Coronary artery (tissue), 2 donors: ENCODE measurements at regions not wholly inside any gene's neighbourhood (a gene's known extent, or its start where the extent isn't known, plus 50 kb on each side); places are given as distances from the start of the nearest gene placed in this dataset.

Experiments
- DNase-seq: peaks from one replicate; pipeline ENCODE4 v3.0.0-alpha.2; 2017; ENCODE audit warnings: low spot score
- H3K27ac ChIP-seq, 2 donors: fragments of 200-600 bp; sonication (generic); one replicate each; pipeline ENCODE4 v1.5.1; 2016 to 2019
- H3K4me3 ChIP-seq: fragments of 200-600 bp; sonication (generic); 2 replicates; pipeline ENCODE4 v1.5.1; 2016; ENCODE audit warnings: mild to moderate bottlenecking, moderate library complexity
- TF ChIP-seq, protein P1 (sequence below): fragments of 200-600 bp; sonication (generic); IDR thresholded peaks from one replicate; pipeline ENCODE4 v1.5.1; 2019; ENCODE audit warnings: antibody characterized with exemption

DNA sequence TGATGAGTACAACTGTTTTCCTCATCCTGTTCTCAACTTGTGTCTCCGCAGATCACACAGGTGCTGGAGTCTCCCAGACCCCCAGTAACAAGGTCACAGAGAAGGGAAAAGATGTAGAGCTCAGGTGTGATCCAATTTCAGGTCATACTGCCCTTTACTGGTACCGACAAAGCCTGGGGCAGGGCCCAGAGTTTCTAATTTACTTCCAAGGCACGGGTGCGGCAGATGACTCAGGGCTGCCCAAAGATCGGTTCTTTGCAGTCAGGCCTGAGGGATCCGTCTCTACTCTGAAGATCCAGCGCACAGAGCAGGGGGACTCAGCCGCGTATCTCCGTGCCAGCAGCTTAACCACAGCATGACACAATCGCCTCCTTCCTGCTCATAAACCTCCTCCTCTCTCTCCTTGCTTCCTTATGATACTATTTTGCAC, 126.7 kb upstream of the PRSS58 start:
- no peak overlapping the region for H3K27ac ChIP-seq
- no peak overlapping the region for H3K4me3 ChIP-seq

DNA sequence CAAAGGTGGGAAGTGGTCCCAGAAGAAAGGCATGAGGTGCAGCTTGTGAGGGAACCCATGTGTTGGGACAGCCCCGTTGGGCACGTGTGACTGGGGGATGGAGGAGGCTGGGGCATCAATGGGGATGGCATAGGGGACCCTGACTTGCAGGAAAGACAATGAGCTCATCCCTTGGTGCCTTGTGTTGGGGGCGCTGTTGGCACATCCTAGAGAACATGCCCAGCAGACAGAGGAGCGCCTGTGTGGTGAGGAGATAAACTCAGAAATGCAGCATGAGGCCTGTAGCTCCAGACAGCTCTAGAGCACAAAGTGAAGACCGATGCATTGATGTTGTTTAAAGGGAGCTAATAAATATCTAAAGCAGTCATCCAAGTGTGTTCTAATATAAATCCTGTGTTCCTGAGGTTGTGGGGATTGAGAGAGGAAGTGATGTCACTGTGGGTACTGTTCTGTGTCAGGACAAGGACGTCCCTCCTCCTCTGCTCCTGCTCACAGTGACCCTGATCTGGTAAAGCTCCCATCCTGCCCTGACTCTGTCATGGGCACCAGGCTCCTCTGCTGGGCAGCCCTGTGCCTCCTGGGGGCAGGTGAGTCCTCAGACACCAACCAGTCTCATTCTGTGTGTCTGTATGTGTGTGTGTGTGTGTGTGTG, 126.1 kb upstream of the PRSS58 start:
- no peak overlapping the region for H3K27ac ChIP-seq
- no peak for DNase-seq
- no peak overlapping the region for H3K4me3 ChIP-seq
- TF ChIP-seq, protein P1, sequence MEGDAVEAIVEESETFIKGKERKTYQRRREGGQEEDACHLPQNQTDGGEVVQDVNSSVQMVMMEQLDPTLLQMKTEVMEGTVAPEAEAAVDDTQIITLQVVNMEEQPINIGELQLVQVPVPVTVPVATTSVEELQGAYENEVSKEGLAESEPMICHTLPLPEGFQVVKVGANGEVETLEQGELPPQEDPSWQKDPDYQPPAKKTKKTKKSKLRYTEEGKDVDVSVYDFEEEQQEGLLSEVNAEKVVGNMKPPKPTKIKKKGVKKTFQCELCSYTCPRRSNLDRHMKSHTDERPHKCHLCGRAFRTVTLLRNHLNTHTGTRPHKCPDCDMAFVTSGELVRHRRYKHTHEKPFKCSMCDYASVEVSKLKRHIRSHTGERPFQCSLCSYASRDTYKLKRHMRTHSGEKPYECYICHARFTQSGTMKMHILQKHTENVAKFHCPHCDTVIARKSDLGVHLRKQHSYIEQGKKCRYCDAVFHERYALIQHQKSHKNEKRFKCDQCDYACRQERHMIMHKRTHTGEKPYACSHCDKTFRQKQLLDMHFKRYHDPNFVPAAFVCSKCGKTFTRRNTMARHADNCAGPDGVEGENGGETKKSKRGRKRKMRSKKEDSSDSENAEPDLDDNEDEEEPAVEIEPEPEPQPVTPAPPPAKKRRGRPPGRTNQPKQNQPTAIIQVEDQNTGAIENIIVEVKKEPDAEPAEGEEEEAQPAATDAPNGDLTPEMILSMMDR = no peak

More for the DNA sequence above, 126.7 kb upstream of the PRSS58 start:
- no peak for DNase-seq
- TF ChIP-seq, protein P1 = no peak

DNA sequence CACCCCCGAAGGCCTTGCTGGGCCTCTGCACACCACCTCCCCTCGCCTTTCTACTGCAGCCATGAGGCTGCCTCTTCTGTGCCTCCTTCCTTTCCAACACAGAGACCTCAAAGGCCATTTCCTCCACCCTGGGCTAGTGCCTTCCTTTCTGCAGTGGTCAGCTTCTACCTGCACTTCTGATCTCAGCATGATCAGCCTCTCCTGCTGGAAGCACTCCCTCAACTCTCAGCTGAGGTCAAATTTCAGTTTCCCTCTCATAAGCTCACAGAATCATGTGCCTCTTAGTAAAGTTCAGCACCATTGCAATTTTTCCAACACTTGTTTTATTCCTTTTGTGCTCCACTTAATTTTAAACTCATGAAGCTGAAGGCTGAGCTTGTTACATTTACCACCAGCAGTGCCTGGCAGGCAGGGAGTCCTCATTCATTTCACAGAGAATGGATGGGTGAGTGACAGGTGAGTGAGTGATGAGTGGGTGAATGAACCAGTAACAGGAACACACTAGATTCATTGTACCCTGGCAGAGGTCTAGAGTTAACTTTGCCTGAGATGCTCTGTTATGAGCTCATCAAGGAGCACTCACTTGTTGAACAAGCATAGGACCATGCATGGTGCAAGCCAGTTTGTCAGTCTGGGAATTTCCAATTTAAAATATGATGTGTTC, 124.0 kb upstream of the PRSS58 start:
- TF ChIP-seq, protein P1 = no peak
- H3K27ac ChIP-seq = no peak overlapping the region
- DNase-seq = no peak
- H3K4me3 ChIP-seq = no peak overlapping the region

DNA sequence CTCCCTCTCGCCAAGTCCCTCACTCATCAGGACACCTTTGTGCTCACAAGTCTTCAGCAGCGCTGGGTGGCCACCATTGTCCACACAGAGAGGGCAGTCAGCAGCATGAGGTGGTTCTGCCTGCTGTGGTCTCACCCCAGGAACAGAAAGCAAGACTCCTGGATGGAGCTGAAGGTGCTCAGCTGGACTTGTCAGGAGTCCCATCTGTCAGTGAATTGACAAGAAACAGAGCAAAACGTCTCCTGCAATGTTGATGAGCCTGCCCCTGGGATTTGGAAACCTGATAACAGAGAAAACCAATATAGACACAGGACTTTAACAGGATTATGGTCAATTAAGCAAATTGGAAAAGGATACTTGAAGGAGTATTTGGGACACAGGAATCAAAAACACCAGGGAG, 122.2 kb upstream of the PRSS58 start:
- TF ChIP-seq, protein P1 = no peak
- Histone ChIP-seq H3K4me3 (no peak overlapping the region), H3K27ac (no peak overlapping the region)
- no peak for DNase-seq

DNA sequence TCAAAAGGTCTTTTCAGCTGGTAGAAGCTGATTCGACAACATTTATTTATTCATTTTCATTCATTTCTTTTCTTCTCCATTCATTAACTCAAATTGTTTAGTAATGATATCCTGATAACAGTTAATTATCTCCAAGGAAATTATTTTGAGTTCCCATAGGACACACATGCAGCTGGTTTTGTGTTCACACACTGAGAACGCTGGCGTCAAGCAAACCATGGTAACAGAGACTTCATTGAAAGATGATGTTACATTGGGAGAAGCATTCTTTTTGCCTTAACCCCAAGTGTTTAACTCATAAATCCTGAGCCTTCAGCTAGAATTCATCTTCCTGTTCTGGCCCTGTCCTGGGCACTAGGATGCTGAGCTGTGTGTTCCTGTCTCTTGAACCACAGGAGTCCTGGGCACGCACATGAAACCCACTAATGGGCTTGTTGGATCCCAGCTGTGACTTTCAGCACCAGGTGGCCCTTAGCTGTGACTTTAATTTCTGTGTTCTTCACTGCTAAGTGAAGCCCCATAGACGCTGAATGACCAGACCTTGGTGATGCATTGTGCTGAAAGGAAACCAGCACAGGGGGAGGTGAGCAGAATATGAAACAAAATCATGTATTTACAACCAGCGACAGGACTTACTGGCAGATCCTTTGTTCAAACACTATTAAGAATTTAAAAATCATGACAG, 121.5 kb upstream of the PRSS58 start:
- DNase-seq = no peak
- H3K4me3 ChIP-seq = no peak overlapping the region
- no peak overlapping the region for H3K27ac ChIP-seq
- TF ChIP-seq, protein P1 = no peak

DNA sequence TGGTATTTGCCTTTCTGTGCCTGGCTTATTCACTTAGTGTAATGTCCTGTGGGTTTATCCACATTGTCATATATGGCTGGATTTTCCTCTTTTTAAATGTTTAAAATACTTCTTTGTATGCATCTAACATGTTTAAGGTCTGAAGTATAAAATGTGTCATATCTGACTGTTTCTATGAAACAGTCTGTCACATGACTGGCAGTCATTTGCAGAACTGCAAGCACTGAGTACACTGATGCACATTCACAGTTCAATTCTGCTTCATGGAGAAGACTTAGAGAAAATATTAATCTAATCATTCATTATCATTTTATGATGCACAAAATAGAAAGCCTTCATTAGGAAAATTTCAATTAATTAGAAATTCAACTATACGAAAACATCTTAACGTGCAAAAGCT, 119.7 kb upstream of the PRSS58 start:
- no peak overlapping the region for H3K27ac ChIP-seq
- no peak for DNase-seq
- no peak overlapping the region for H3K4me3 ChIP-seq
- TF ChIP-seq, protein P1 = no peak
